ENCODE measurements at regions not wholly inside any gene's neighbourhood (a gene's known extent, or its start where the extent isn't known, plus 50 kb on each side); places are given as distances from the start of the nearest gene placed in this dataset.

GRCh38 chr12:116453631-116454030, 105.5 kb upstream of the MAP1LC3B2 start:
- no peak for TF ChIP-seq CTCF (IDR thresholded peaks at IDR 0.05)
- DNase-seq = no peak
- Mint-ChIP-seq H3K36me3 (ENCODE audit: low read depth) (no peaks in the 10 kb centered on the region), H3K27ac (peak overlapping the region; percentile 95), H3K4me1 (peaks cover 38% of the 10 kb centered on the region), H3K9me3 (no peaks in the 10 kb centered on the region), H3K4me3 (no peak overlapping the region), H3K27me3 (ENCODE audit: low read depth, poor library complexity) (peaks cover 3% of the 10 kb centered on the region)

GRCh38 chr12:116454076-116454475, 105.1 kb upstream of the MAP1LC3B2 start:
- H3K9me3 Mint-ChIP-seq = no peaks in the 10 kb centered on the region
- H3K4me1 Mint-ChIP-seq = peaks cover 42% of the 10 kb centered on the region
- TF ChIP-seq CTCF (IDR thresholded peaks at IDR 0.05) = no peak
- H3K36me3 Mint-ChIP-seq (ENCODE audit: low read depth) = no peaks in the 10 kb centered on the region
- DNase-seq = no peak
- H3K27me3 Mint-ChIP-seq (ENCODE audit: low read depth, poor library complexity) = peaks cover 3% of the 10 kb centered on the region
- no peak overlapping the region for H3K4me3 Mint-ChIP-seq
- peak overlapping the region; percentile 84 for H3K27ac Mint-ChIP-seq

- H3K27ac Mint-ChIP-seq = peak overlapping the region; percentile 99
- TF ChIP-seq CTCF (IDR thresholded peaks at IDR 0.05) = no peak
- H3K9me3 Mint-ChIP-seq = no peaks in the 10 kb centered on the region
- no peaks in the 10 kb centered on the region for H3K36me3 Mint-ChIP-seq (ENCODE audit: low read depth)
- H3K4me1 Mint-ChIP-seq = peaks cover 52% of the 10 kb centered on the region
- peak overlapping the region; percentile 24 for H3K4me3 Mint-ChIP-seq
- no peak for DNase-seq
- H3K27me3 Mint-ChIP-seq (ENCODE audit: low read depth, poor library complexity) = peaks cover 3% of the 10 kb centered on the region
Measured at GRCh38 chr12:116454950-116455447, 104.2 kb upstream of the MAP1LC3B2 start.

GRCh38 chr12:116455540-116456329, 103.4 kb upstream of the MAP1LC3B2 start:
- no peaks in the 10 kb centered on the region for H3K36me3 Mint-ChIP-seq (ENCODE audit: low read depth)
- H3K4me3 Mint-ChIP-seq = peak overlapping the region; percentile 33
- DNase-seq = peak; percentile 76
- TF ChIP-seq CTCF (IDR thresholded peaks at IDR 0.05) = no peak
- H3K27ac Mint-ChIP-seq = peak overlapping the region; percentile 99
- no peaks in the 10 kb centered on the region for H3K9me3 Mint-ChIP-seq
- H3K4me1 Mint-ChIP-seq = peaks cover 57% of the 10 kb centered on the region
- H3K27me3 Mint-ChIP-seq (ENCODE audit: low read depth, poor library complexity) = peaks cover 7% of the 10 kb centered on the region

- H3K4me1 Mint-ChIP-seq = peaks cover 57% of the 10 kb centered on the region
- peak overlapping the region; percentile 33 for H3K4me3 Mint-ChIP-seq
- H3K27me3 Mint-ChIP-seq (ENCODE audit: low read depth, poor library complexity) = peaks cover 7% of the 10 kb centered on the region
- no peak for TF ChIP-seq CTCF (IDR thresholded peaks at IDR 0.05)
- H3K27ac Mint-ChIP-seq = peak overlapping the region; percentile 99
- no peaks in the 10 kb centered on the region for H3K9me3 Mint-ChIP-seq
- no peak for DNase-seq
- H3K36me3 Mint-ChIP-seq (ENCODE audit: low read depth) = no peaks in the 10 kb centered on the region
Measured at GRCh38 chr12:116456330-116457082, 102.7 kb upstream of the MAP1LC3B2 start.
